HCT116 (cell line): ENCODE measurements at regions not wholly inside any gene's neighbourhood (a gene's known extent, or its start where the extent isn't known, plus 50 kb on each side); places are given as distances from the start of the nearest gene placed in this dataset.

Experiments used
- CTCF ChIP-seq, 3 experiments: fragments of 200-600 bp in 1 of 3; sonication (generic) in 1 of 3; IDR thresholded peaks in 2 of 3; conservative IDR thresholded peaks in 1 of 3; 2 replicates each; pipeline ENCODE4 v1.5.1; 2012 to 2017; ENCODE audit warnings: low read depth in 2 of 3, low read length in 2 of 3, antibody characterized with exemption in 1 of 3, borderline replicate concordance in 1 of 3, control low read depth in 1 of 3, mild to moderate bottlenecking in 1 of 3, mixed read lengths in 1 of 3, mixed run types in 1 of 3, moderate library complexity in 1 of 3; ENCODE audit not compliant: insufficient read depth in 1 of 3
- POLR2AphosphoS5 ChIP-seq: IDR thresholded peaks from 2 replicates; pipeline ENCODE4 v1.6.1; 2011; ENCODE audit warnings: mild to moderate bottlenecking, low read depth, low read length, moderate library complexity

DNA sequence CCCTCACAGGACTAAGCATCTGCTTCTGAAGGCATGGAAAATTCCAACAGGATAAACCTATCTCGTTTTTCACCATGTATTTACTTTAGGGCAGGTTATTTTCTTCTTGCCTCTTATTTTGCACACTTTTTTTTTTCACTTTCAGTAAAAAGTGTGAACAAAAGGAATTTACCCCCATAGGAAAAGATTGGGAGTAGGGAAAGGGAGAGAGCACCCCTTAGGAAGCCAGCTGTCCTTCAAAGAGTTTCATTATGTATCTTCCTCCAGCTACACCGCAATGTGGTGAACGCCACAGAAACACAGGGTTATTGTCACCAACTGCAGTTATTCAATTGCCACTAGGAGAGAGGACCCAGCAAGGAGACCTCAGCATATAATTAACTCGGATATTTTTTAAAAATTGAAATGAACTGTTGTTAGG lies 286.2 kb upstream of the VRK2 start:
- TF ChIP-seq POLR2AphosphoS5: no peak
- no peak for TF ChIP-seq CTCF (IDR thresholded peaks at IDR 0.05 in 2 of 3, conservative IDR thresholded peaks at IDR 0.05 in 1 of 3; ENCODE audit: borderline replicate concordance in 1 of 3, insufficient read depth in 1 of 3, low read depth in 2 of 3, low read length in 2 of 3)
